HG02759 (cell line): ENCODE measurements at regions not wholly inside any gene's neighbourhood (a gene's known extent, or its start where the extent isn't known, plus 50 kb on each side); places are given as distances from the start of the nearest gene placed in this dataset.
"Not testable (repeated sequence)": the region's sequence is repeated elsewhere in the genome, so short reads cannot be mapped to it uniquely, and the experiment has no call there.

Experiments
- ATAC-seq: cut with Tn5 transposase; IDR thresholded peaks from one replicate; pipeline ENCODE4 v1.9.1; 2021; ENCODE audit warnings: mild to moderate bottlenecking, moderate library complexity; ENCODE audit not compliant: unreplicated experiment

DNA sequence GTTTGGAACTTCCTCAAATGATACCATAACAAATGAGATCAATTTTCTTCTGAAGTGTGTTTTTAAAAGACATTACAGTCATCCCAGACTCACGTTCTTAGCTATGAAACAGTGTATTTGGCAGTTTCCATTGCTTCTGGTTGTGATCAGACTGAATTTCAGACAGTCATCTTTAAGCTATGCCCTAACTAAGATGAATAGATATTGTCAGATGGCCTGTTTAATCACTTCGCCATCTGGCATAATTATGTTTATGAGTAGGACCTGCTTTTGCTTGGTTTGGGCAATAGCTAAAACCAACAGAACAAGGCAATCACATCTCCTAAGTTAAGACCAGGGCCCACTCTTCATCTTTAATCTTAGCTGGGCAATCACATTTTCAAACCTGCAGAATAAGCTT lies 313.1 kb downstream of the SV2B start:
- ATAC-seq, result no peak

DNA sequence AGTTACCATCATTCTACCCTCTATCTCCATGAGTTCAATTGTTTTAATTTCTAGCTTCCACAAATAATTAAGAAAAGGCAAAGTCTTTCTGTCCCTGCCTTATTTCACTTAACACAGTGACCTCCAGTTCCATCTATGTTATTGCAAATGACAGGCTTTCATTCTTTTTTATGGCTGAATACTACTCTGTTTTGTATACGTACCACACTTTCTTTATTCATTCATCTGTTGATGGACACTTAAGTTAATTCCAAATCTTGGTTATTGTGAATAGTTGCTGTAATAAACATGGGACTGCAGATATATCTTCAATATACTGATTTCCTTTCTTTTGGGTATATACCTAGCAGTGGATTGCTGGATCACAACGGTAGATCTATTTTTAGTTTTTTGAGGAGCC lies 314.1 kb downstream of the SV2B start:
- ATAC-seq, result no peak

DNA sequence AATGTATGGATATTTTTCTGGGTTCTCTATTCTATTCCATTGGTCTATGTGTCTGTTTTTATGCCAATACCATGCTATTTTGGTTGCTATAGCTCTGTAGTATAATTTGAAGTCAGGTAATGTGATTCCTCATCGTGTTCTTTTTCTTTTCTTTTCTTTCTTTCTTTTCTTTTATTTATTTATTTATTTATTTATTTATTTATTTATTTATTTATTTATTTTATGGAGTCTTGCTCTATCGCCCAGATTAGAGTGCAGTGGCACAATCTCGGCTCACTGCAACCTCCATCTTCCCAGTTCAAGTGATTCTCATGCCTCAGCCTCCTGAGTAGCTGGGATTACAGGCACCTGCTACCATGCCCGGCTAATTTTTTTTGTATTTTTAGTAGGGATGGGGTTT lies 315.2 kb downstream of the SV2B start:
- ATAC-seq, result not testable (repeated sequence)

GRCh38 chr15:91420689-91421088 lies 320.6 kb downstream of the SV2B start:
- ATAC-seq, result no peak

- no peak for ATAC-seq
Observed at GRCh38 chr15:91422797-91423196, 322.7 kb downstream of the SV2B start.

DNA sequence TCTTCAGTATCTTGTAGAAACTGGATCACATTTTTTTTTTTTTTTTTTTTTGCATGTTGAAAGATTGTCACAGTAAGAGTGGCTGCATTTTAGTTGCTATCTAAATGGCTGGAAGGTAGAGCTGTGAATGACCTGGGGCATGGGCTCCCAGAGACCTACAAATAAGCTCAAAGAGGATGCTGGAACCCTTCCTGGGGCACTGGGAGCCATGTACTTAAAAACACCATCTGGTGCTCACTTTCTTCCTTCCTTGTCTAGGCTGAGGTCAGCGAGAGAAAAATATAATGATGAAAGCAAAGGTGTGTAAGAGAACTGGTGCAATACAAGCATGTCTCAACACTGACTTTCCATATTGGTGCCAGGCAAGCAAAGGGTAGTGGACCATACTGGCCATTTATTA lies 323.9 kb downstream of the SV2B start:
- ATAC-seq, result no peak

DNA sequence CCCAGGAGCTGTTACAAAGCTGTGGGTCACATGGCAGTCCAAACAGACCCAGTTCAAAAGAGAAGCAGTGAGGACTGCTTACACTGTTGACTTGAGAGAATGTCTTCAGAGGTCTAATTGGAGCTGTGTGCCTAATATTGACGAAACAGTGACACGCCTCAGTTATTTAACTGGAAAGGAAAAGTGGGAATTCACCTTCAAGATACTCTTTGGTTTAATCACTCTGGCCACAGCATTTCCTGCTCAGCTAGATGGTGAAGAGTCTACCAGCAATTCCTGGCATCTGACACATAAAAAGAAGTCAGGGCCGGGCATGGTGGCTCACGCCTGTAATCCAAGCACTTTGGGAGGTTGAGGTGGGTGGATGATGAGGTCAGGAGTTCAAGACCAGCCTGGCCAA lies 326.4 kb downstream of the SV2B start:
- no peak for ATAC-seq

- no peak for ATAC-seq
Observed at GRCh38 chr15:91429973-91430372, 329.9 kb downstream of the SV2B start.

- no peak for ATAC-seq
Observed at GRCh38 chr15:91431041-91431715, 331.1 kb downstream of the SV2B start.

GRCh38 chr15:91435113-91435512 lies 335.1 kb downstream of the SV2B start:
- ATAC-seq, result no peak

- ATAC-seq, result no peak
Observed at GRCh38 chr15:91444656-91445055, 344.6 kb downstream of the SV2B start.

GRCh38 chr15:91445695-91446228 lies 345.7 kb downstream of the SV2B start:
- ATAC-seq, result no peak

- ATAC-seq, result no peak
Observed at GRCh38 chr15:91447991-91448644, 348.1 kb downstream of the SV2B start.

DNA sequence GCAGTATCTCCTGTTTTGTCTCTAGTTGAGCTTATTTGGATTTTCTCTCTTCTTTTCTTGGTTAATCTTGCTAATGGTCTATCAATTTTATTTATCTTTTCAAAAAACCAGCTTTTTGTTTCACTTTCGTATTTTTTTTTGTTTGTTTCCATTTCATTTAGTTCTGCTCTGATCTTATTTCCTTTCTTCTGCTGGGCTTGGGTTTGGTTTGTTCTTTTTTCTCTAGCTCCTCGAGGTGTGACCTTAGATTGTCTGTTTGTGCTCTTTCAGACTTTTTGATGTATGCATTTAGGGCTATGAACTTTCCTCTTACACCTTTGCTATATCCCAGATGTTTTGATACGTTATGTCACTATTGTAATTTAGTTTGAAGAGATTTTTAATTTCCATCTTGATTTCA lies 353.3 kb downstream of the SV2B start:
- not testable (repeated sequence) for ATAC-seq

GRCh38 chr15:91456251-91456718 lies 356.2 kb downstream of the SV2B start:
- ATAC-seq, result no peak

GRCh38 chr15:91456921-91457320 lies 356.9 kb downstream of the SV2B start:
- no peak for ATAC-seq

- ATAC-seq, result no peak
Observed at GRCh38 chr15:91461377-91461776, 361.3 kb downstream of the SV2B start.

GRCh38 chr15:91465086-91465485 lies 365.0 kb downstream of the SV2B start:
- ATAC-seq, result no peak

DNA sequence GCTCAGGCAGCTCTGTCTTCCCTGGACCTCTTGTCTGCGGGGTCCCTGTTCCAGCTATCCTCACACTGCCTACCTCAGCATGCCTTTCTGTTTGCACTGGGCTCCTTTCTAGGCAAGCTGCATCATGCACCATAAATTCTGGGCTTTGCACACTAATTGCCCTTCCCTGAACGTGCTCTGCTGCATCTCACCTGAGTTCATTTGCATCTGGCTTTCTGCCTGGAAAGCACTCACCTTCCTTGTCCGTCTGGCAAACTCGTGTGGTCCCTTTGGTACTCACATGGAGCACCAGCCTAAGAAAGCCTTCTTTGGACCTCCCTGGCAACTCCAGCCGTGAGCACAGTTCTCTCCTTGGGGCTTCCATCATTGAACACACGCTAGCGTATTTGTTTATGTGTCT lies 365.6 kb downstream of the SV2B start:
- ATAC-seq, result no peak

- ATAC-seq, result no peak
Observed at GRCh38 chr15:91468871-91469580, 369.0 kb downstream of the SV2B start.

GRCh38 chr15:91469632-91470567 lies 369.8 kb downstream of the SV2B start:
- ATAC-seq, result no peak
